ENCODE measurements at regions not wholly inside any gene's neighbourhood (a gene's known extent, or its start where the extent isn't known, plus 50 kb on each side); places are given as distances from the start of the nearest gene placed in this dataset.
"Not testable (repeated sequence)": the region's sequence is repeated elsewhere in the genome, so short reads cannot be mapped to it uniquely, and the experiment has no call there.

GRCh38 chr1:149278156-149278555 lies 174.8 kb upstream of the NBPF9 start:
- DNase-seq (ENCODE audit: low read depth), result not testable (repeated sequence)

- DNase-seq (ENCODE audit: low read depth), result not testable (repeated sequence)
Measured at GRCh38 chr1:149279015-149279414, 175.7 kb upstream of the NBPF9 start.

GRCh38 chr1:149279512-149279911 lies 176.2 kb upstream of the NBPF9 start:
- not testable (repeated sequence) for DNase-seq (ENCODE audit: low read depth)

- DNase-seq (ENCODE audit: low read depth), result not testable (repeated sequence)
Measured at GRCh38 chr1:149284773-149285172, 181.4 kb upstream of the NBPF9 start.

GRCh38 chr1:149285205-149285604 lies 181.9 kb upstream of the NBPF9 start:
- DNase-seq (ENCODE audit: low read depth), result not testable (repeated sequence)

GRCh38 chr1:149285638-149286037 lies 182.3 kb upstream of the NBPF9 start:
- DNase-seq (ENCODE audit: low read depth), result not testable (repeated sequence)

- not testable (repeated sequence) for DNase-seq (ENCODE audit: low read depth)
Measured at GRCh38 chr1:149288580-149288979, 185.2 kb upstream of the NBPF9 start.

- DNase-seq (ENCODE audit: low read depth), result not testable (repeated sequence)
Measured at GRCh38 chr1:149300478-149301218, 174.2 kb upstream of the NBPF19 start.

- DNase-seq (ENCODE audit: low read depth), result not testable (repeated sequence)
Measured at GRCh38 chr1:149301282-149301681, 173.6 kb upstream of the NBPF19 start.

GRCh38 chr1:149304796-149305195 lies 170.0 kb upstream of the NBPF19 start:
- not testable (repeated sequence) for DNase-seq (ENCODE audit: low read depth)

- DNase-seq (ENCODE audit: low read depth), result not testable (repeated sequence)
Measured at GRCh38 chr1:149307640-149308039, 167.2 kb upstream of the NBPF19 start.

- not testable (repeated sequence) for DNase-seq (ENCODE audit: low read depth)
Measured at GRCh38 chr1:149314921-149315320, 159.9 kb upstream of the NBPF19 start.

- DNase-seq (ENCODE audit: low read depth), result not testable (repeated sequence)
Measured at GRCh38 chr1:149320971-149321731, 153.7 kb upstream of the NBPF19 start.

GRCh38 chr1:149321732-149322016 lies 153.2 kb upstream of the NBPF19 start:
- DNase-seq (ENCODE audit: low read depth), result not testable (repeated sequence)

- not testable (repeated sequence) for DNase-seq (ENCODE audit: low read depth)
Measured at GRCh38 chr1:149330081-149330335, 144.8 kb upstream of the NBPF19 start.

- not testable (repeated sequence) for DNase-seq (ENCODE audit: low read depth)
Measured at GRCh38 chr1:149336082-149336481, 138.8 kb upstream of the NBPF19 start.

- DNase-seq (ENCODE audit: low read depth), result not testable (repeated sequence)
Measured at GRCh38 chr1:149338221-149338691, 136.6 kb upstream of the NBPF19 start.

- not testable (repeated sequence) for DNase-seq (ENCODE audit: low read depth)
Measured at GRCh38 chr1:149338698-149339097, 136.1 kb upstream of the NBPF19 start.

- not testable (repeated sequence) for DNase-seq (ENCODE audit: low read depth)
Measured at GRCh38 chr1:149349448-149349847, 125.4 kb upstream of the NBPF19 start.

- DNase-seq (ENCODE audit: low read depth), result not testable (repeated sequence)
Measured at GRCh38 chr1:149352205-149352604, 122.6 kb upstream of the NBPF19 start.

- DNase-seq (ENCODE audit: low read depth), result not testable (repeated sequence)
Measured at GRCh38 chr1:149354579-149354978, 120.3 kb upstream of the NBPF19 start.

- not testable (repeated sequence) for DNase-seq (ENCODE audit: low read depth)
Measured at GRCh38 chr1:149355748-149356147, 119.1 kb upstream of the NBPF19 start.

- DNase-seq (ENCODE audit: low read depth), result not testable (repeated sequence)
Measured at GRCh38 chr1:149356152-149356551, 118.7 kb upstream of the NBPF19 start.
